ENCODE measurements at regions not wholly inside any gene's neighbourhood (a gene's known extent, or its start where the extent isn't known, plus 50 kb on each side); places are given as distances from the start of the nearest gene placed in this dataset.

DNA sequence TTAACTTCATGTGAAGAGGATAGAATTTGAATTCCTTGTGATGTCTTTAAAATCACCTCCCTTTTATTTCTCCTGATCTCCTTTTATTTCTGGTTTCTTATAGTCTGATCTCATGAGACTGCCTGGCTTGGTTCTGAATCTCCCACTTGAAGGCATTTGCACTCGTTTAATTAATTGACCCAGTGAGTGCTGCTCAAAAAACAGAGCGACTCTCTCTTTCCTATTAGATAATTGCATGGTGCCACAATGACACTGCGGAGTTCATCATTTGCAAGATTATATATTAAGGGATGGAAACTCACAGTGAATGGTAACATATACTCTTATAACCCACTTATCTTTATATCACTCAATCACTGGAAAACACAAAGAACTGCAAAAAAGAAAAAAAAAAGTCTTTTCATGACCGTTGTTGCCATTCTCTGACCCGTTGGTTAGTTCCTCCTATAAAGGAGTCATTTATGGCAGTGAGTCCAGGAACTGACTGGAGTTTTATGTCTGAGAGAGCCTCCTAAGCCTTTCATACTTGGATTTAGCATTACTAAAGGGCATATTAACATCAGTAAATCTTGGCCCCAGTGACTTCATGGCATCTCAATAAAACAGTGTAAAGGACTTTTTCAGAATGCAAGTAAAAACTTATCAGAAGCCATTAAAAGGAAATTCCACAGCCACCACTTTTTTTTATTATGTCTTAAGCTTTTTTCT, 103.3 kb upstream of the EPHA4 start:
- DNase-seq, result no peak

DNA sequence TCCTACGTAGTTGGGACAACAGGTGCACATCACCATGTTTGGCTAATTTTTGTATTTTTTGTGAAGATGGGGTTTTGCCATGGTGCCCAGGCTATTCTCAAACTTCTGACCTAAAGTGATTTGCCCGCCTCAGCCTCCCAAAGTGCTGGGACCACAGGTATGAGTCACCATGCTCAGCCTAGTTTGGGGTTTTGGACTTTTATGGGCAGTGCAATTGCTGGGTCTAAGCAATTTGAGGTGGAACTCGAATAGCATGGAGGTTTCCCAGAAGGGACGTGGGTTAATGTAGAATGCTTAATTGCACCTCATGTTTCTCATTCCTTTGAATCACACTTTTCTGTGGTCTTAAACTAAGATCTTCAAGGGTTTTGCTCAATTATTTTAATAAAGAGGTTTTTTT, 102.3 kb upstream of the EPHA4 start:
- DNase-seq, result no peak

DNA sequence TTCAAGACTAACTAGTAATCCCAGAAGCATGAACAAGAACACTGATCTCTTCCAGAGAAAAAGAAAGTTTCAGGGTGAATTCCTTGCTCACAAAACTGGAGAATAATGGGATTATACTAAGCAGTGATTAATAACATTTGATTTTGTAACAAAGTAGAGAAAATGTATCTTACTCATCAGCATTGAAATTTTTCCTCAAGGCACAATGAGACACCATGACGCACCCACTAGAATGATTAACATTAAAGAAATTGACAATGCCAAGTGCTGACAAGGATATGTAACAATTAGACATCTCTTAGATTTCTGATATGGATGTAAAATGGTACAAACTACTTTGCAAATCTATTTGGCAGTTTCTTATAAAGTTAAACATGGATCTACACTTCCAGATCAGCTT, 101.1 kb upstream of the EPHA4 start:
- no peak for DNase-seq

DNA sequence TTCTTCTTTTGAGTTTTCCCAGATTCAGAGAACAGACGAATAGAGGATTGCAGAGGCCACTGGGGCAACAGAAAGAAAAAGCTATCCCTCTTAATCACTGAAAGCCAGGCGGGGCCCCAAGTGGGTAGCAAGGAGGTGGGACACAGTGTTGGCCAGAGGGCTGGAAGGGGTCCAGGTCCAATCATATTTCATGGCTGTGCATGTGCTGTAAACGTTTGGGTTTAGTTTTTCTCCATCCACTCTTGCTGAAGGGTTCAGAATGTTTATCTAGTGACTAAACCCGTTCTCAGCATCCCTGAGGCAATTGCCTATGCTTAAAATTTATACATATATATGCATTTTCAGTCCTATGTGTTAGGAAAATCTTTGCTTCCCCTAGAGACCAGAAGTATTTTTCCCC, 99.4 kb upstream of the EPHA4 start:
- no peak for DNase-seq

DNA sequence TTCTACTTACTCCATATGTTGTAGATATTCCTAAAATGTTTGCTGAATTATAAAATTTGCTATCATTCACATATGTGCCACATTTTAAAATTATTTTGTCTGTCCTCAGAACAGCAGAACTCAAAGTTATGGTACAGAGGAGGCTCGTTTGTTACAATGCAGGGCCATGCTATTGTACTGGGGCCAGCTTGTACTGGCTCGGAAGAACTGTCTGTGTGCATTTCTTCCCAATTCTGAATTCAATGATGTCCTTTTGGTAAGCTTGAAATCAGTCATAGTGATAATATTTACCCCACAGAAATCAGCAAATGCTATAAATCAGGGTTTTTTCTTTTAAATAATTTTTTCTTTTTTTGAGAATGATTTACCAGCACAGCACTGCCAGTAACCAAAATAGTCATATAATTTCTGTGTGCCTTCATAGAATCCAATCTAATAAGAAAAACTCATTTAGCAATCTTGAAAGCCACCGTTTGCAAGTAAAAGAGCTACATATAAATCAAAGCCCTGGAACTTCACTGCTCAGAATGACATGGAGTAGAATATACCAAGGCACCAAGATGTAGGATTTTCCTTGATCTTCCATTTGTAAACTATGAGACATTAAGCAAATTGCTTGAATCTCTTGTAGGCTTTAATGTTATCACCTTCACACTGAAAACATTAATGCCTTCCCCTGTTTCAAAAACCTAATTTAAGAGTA, 90.7 kb upstream of the EPHA4 start:
- DNase-seq, result no peak

DNA sequence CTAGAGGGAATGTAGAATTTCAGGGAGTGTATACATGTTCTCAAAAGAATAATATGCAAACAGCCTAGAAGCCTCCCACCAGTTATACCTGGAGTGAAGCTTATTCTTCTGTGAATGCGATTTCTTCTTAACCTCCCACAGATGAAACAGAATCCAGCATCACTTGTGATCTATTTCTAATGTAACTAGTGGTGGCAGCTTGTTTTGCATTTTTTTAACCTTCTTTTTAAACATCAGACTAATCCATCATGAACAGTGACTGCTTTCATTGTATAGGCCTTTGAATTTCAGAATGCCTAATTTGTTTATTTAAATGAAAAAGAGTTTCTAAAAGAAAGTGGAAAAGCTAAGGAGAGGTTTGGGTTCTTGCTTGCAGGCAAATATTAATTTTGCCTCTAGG, 85.7 kb upstream of the EPHA4 start:
- no peak for DNase-seq

DNA sequence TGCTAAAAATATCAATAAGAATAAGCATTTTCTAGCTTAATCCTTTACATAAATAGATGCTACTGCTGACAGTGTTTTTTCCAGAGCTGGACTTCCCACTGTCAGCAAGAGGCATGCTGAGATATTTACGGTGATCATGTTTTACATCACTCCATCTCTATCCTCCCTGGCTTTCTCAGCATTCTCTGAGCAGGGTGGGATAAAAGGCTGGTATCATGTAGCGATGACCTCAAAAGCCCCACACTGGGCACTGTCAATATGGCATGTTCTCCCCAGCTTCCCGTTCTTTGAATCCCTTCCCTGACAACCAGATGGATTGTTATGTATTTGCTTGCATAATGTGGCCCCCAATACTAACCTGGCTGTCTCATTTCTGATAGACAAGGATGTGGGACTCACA, 83.2 kb upstream of the EPHA4 start:
- DNase-seq, result no peak

DNA sequence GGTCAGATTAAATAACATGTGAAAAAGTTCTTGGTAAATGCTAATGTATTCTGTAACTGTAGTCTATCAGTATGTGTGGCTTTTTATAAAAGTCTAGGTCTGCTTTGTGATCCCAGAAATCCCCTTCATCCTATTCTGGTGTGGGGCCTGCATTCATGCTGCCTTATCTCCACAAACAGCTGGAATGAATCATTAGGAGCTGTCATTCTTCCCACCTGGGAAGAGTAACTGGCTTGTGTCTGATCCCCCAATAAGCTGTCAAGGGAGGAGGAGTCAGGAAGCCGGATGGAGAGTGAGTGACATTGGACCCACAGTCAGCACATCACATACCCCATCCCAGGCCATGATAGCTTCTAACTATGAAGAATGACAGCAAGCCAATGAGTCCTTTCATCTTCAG, 81.1 kb upstream of the EPHA4 start:
- no peak for DNase-seq

DNA sequence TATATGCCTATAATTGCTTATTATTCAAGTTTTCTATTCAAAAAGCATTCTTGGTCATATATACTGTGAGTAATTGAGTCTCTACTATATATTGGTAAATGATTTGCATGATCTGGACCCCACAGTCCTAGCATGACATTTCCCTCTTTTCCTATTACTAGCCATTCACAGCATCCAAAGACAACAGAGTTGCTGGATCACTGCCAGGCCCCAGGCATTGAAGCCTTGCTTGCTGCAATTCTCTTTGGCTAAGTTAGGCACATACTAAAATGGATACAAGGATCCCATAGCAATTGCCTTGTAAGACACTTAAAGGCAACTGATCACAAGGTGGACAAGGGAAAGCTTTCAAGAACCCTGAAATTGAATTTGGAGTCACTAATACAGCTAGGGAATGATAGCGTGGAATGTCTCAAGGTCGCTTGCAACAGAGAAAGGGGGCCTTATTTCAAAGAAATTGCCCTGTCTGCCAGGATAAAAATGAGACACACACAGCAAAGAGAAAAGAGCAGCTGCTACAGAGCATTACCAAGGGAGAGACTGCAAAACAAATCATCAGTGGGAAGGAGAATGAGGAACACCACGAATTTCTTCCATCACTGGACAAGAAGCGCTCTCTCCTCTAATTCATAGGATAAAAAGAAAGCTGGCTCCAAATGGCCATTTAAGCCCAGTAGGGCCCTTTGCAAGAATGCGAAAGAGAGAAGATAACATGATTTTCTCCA, 77.1 kb upstream of the EPHA4 start:
- DNase-seq, result peak; percentile 7

DNA sequence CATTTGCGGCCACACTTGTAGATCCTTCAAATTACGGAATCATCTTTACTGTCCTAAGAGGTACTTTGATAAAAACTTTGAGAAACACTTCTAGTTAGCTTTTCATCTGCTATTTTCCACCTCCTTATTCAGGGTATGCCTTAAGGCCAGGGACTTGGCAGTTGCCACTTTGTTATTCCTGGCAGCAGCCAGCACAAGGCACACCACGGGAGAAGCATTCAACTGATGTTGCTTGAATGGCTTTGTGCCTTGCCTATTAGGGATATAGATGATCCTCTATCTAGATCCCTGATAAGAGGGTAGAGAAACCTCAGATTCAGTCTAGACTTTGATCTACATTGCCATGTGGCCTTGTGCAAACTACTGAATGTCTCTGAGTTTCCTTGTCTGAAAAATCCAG, 70.3 kb upstream of the EPHA4 start:
- DNase-seq, result no peak

DNA sequence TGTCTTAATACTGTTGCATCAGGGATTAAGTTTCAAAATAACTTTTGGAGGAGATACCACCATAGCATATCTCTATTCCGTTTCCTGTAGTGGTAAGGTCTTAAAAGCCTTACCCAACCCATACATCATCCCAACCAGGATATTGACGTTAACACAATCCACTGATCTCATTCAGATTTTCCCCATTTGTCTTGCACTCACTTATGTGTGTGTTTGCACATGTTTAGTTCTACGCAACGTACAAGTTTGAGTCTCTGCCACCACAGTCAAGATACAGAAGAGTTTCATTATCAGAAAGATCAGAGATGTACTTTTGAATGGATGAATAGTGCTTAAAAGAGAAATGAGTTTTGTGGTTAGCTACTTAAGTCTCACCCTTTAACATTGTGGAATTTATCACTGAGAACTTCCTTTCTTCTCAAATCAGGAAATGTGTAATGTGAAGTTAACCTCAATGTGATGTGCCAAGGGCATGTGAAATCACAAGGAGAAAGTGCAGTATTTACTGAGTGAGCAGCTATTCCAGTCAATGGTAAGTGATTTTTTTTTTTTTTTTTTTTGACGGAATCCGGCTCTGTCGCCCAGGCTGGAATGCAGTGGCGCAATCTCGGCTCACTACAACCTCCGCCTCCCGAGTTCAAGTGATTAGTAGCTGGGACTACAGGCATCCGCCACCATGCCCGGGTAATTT, 69.2 kb upstream of the EPHA4 start:
- DNase-seq, result no peak

DNA sequence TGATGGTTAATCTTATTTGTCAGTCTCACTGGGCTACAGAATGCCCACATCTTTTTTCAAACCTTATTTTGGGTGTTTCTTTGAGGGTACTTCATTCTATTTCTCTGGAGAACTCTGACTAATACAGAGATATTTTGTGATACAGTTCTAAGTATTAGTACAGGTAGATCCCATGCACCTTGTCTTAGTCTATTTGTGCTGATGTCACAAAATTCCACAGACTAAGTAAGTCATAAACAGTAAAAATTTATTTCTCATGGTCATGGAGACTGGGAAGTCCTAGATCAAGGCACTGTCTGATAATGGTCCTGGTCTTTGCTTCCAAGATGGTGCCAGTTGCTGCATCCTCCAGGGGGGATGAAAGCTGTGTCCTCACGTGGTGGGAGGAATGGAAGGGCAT, 68.6 kb upstream of the EPHA4 start:
- DNase-seq, result no peak

DNA sequence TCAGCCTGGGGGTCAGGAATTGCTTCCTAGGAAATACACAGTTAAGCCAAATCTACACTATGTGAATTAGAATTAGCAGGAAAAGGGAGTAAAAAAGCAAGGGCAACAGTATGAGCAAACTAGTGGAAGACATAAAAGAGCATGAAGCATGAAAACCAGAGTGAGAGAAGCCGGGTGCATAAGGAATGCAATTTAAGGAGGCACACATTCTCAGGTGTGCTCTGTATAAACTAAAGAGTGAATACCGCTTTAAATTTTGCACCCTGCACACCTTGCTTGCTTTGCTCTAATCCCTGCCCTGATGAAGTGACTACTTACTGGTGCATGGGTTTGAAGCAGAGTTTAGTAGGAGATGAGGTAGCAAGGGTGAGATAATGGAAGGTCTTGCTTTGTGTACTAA, 65.7 kb upstream of the EPHA4 start:
- DNase-seq, result no peak

DNA sequence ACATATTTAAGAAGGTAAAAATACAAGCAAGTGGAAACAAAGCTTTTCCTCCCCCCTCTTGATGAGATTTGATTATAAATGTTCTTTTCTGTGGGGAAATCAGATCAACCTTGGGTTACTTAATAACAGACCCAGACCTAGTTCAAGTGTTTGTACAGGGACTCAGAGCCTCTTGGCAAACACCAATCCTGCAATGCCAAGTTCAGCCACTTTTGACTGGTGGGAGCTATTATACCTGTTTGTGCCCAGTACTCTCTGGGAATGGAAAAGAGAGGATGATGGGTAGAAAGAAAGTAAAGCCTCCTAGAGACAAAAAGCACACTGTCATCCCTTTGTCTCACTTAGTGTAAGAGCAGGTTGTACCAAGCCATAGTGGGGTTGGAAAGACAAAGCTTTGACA, 63.8 kb upstream of the EPHA4 start:
- peak; percentile 2 for DNase-seq

DNA sequence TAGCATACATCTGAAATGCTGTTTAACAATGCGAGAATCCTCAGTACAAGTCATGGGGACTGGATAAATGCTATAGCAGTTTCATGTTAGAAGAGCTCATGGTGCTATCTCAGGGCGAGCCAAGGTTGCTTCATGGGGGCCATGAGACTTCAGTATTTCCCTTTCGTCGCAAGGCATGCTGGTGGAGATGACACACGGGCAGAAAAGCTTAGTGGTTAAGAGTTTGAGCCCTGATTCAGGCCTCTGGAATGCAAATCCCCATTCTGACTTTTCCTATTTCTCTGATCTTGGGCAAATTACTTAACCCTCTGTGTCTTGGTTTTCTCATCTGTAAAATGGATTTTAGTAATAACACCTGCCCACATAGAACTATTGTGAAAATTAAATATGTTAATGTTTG, 57.4 kb upstream of the EPHA4 start:
- DNase-seq, result no peak

DNA sequence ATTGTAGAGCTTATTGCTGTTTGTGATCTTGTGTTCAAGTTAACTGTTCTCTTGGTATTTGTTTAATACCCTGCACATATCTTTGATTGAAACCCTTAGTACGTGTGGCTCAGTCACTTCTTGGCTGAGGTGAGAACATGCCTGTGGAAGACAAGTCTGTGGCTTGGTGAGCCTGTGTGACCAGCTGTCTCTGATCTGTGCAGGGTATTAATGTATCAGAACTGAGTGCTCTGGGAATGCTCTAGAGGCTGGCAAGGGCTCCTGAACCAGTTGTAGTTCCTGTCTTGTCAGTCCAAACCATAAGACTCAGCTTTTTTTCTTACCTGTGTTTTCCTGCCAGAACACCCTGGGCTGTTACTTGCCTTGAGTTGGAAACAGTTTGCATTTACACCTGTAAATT, 52.4 kb upstream of the EPHA4 start:
- DNase-seq, result no peak

Measured in NCI-H1436 (cell line).